HEK293T (cell line): ENCODE measurements at regions not wholly inside any gene's neighbourhood (a gene's known extent, or its start where the extent isn't known, plus 50 kb on each side); places are given as distances from the start of the nearest gene placed in this dataset.

Source experiments
- ARNT ChIP-seq: fragments of 450-650 bp; IDR thresholded peaks from 2 replicates; pipeline ENCODE4 v1.6.1; 2017; ENCODE audit warnings: mild to moderate bottlenecking
- CTBP1 ChIP-seq: fragments of 450-650 bp; IDR thresholded peaks from 2 replicates; pipeline ENCODE4 v1.6.1; 2016; ENCODE audit warnings: borderline replicate concordance
- ELF4 ChIP-seq: fragments of 450-650 bp; IDR thresholded peaks from 2 replicates; pipeline ENCODE4 v1.6.1; 2017; ENCODE audit warnings: antibody characterized with exemption
- FOXK2 ChIP-seq: fragments of 450-650 bp; IDR thresholded peaks from 2 replicates; pipeline ENCODE4 v1.6.1; 2016; ENCODE audit warnings: mild to moderate bottlenecking
- FOXM1 ChIP-seq: fragments of 450-650 bp; IDR thresholded peaks from 2 replicates; pipeline ENCODE4 v1.6.1; 2017; ENCODE audit warnings: mild to moderate bottlenecking, borderline replicate concordance
- L3MBTL2 ChIP-seq: fragments of 450-650 bp; conservative IDR thresholded peaks from 2 replicates; pipeline ENCODE4 v1.6.1; 2016; ENCODE audit warnings: mild to moderate bottlenecking
- SP1 ChIP-seq: fragments of 450-650 bp; IDR thresholded peaks from 2 replicates; pipeline ENCODE4 v1.6.1; 2017
- SUZ12 ChIP-seq: fragments of 450-650 bp; IDR thresholded peaks from 2 replicates; pipeline ENCODE4 v1.6.1; 2016; ENCODE audit warnings: mild to moderate bottlenecking
- TF ChIP-seq, protein P1 (sequence below): fragments of 450-650 bp; IDR thresholded peaks from 2 replicates; pipeline ENCODE4 v1.6.1; 2016

- TF ChIP-seq FOXM1: no peak
- TF ChIP-seq SUZ12: no peak
- TF ChIP-seq, protein P1, sequence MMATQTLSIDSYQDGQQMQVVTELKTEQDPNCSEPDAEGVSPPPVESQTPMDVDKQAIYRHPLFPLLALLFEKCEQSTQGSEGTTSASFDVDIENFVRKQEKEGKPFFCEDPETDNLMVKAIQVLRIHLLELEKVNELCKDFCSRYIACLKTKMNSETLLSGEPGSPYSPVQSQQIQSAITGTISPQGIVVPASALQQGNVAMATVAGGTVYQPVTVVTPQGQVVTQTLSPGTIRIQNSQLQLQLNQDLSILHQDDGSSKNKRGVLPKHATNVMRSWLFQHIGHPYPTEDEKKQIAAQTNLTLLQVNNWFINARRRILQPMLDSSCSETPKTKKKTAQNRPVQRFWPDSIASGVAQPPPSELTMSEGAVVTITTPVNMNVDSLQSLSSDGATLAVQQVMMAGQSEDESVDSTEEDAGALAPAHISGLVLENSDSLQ: no peak
- TF ChIP-seq ELF4: no peak
- no peak for TF ChIP-seq L3MBTL2
- TF ChIP-seq ARNT: no peak
- no peak for TF ChIP-seq FOXK2
- TF ChIP-seq SP1: no peak
- TF ChIP-seq CTBP1: no peak
Measured at GRCh38 chr2:51528156-51528555, 496.2 kb upstream of the NRXN1 start.
